ENCODE measurements at regions not wholly inside any gene's neighbourhood (a gene's known extent, or its start where the extent isn't known, plus 50 kb on each side); places are given as distances from the start of the nearest gene placed in this dataset.

DNA sequence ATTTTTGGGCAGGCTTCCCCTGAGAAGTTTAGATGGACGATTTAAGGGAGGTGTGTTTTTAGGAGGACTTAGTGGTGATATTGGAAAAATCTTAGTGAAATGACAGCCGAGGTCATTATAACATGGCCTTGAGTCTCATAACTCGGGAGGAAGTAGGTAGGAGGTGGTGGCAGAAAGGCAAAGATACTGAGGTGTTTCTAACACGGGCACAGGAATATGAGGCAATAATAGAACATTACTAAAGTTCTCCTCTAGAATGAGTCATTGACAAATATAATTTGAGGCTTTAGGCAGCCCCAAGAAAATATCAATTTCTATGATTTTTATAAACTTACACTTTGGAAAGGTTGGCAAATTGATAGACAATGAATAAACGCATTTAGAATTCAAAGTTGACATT lies 146.1 kb upstream of the ZEB2 start:
- intact Hi-C loops (cut with DNase I), result no loop called here
- TF ChIP-seq POLR2AphosphoS5 (IDR thresholded peaks at IDR 0.05) (no peak), CTCF (IDR thresholded peaks at IDR 0.05) (no peak), EP300 (IDR thresholded peaks at IDR 0.05) (no peak), POLR2A (IDR thresholded peaks at IDR 0.05) (no peak)
- H3K4me1 ChIP-seq, result no peaks in the 10 kb centered on the region
- WGBS, 2 donors, result 54 to 75% methylated on average over 5 of the region's 5 CpGs
- no peak overlapping the region for H3K4me3 ChIP-seq
- H3K27ac ChIP-seq, result no peak overlapping the region
- H3K27me3 ChIP-seq, result no peaks in the 10 kb centered on the region
- H3K36me3 ChIP-seq, result no peaks in the 10 kb centered on the region
- DNase-seq, result no peak
- no peaks in the 10 kb centered on the region for H3K9me3 ChIP-seq

GRCh38 chr2:144663207-144663606 lies 143.3 kb upstream of the ZEB2 start:
- TF ChIP-seq CTCF (IDR thresholded peaks at IDR 0.05) (no peak), POLR2AphosphoS5 (IDR thresholded peaks at IDR 0.05) (no peak), EP300 (IDR thresholded peaks at IDR 0.05) (no peak), POLR2A (IDR thresholded peaks at IDR 0.05) (no peak)
- intact Hi-C loops (cut with DNase I), result no loop called here
- no peak overlapping the region for H3K4me3 ChIP-seq
- no peaks in the 10 kb centered on the region for H3K36me3 ChIP-seq
- 69 to 82% methylated on average over 6 of the region's 6 CpGs for WGBS, 2 donors
- no peaks in the 10 kb centered on the region for H3K27me3 ChIP-seq
- no peaks in the 10 kb centered on the region for H3K4me1 ChIP-seq
- H3K9me3 ChIP-seq, result no peaks in the 10 kb centered on the region
- H3K27ac ChIP-seq, result peak overlapping the region in 3 of 4 donors; percentile 10 to 38 (median 12)
- DNase-seq, result no peak

GRCh38 chr2:144660518-144661316 lies 140.8 kb upstream of the ZEB2 start:
- WGBS, 2 donors, result 63 to 64% methylated on average over 5 of the region's 5 CpGs

DNA sequence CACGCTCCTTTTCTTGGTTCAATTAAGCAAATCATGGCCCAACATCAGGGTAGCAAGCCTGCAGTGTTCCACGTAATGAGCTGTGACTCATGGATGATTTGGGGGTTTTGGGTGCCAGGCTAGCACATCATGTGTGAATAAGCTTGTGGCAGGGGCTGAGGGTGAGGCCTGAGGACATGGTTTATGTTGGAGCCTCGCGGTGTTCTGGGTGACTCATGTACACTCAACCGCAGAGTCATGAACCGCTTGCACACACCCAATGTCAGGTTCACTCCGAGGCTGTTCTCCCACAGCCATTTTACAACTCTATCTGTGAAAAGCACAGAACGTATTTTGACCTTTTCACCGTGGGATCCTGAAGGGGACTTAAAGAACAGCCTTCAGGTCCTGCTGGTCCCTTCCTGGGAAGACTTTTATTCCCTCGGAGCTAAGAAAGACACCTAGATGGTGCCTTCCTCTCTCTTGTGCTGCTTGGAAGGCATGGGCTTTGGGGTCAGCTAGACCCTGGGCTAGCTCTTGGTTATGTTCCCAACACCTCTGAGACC lies 139.9 kb upstream of the ZEB2 start:
- peak overlapping the region in 1 of 4 donors; percentile 51 for H3K27ac ChIP-seq
- H3K36me3 ChIP-seq, result no peaks in the 10 kb centered on the region
- H3K4me3 ChIP-seq, result no peak overlapping the region
- 83 to 90% methylated on average over 10 of the region's 10 CpGs for WGBS, 2 donors
- intact Hi-C loops (cut with DNase I), result no loop called here
- no peaks in the 10 kb centered on the region for H3K27me3 ChIP-seq
- H3K4me1 ChIP-seq, result no peaks in the 10 kb centered on the region
- H3K9me3 ChIP-seq, result no peaks in the 10 kb centered on the region
- TF ChIP-seq POLR2A (IDR thresholded peaks at IDR 0.05) (no peak), CTCF (IDR thresholded peaks at IDR 0.05) (no peak), EP300 (IDR thresholded peaks at IDR 0.05) (no peak), POLR2AphosphoS5 (IDR thresholded peaks at IDR 0.05) (no peak)
- DNase-seq, result no peak

More at GRCh38 chr2:144660518-144661316, 140.8 kb upstream of the ZEB2 start:
- no peaks in the 10 kb centered on the region for H3K27me3 ChIP-seq
- intact Hi-C loops (cut with DNase I), result no loop called here
- no peak for TF ChIP-seq CTCF (IDR thresholded peaks at IDR 0.05)
- peak in 1 of 4 donors; percentile 30 for TF ChIP-seq POLR2AphosphoS5 (IDR thresholded peaks at IDR 0.05)
- no peaks in the 10 kb centered on the region for H3K9me3 ChIP-seq
- no peaks in the 10 kb centered on the region for H3K36me3 ChIP-seq
- no peak for DNase-seq
- peak overlapping the region in 1 of 4 donors; percentile 51 for H3K27ac ChIP-seq
- no peaks in the 10 kb centered on the region for H3K4me1 ChIP-seq
- H3K4me3 ChIP-seq, result no peak overlapping the region

Measured in sigmoid colon (tissue), 6 donors.